ENCODE measurements at regions not wholly inside any gene's neighbourhood (a gene's known extent, or its start where the extent isn't known, plus 50 kb on each side); places are given as distances from the start of the nearest gene placed in this dataset.
"Not testable (repeated sequence)": the region's sequence is repeated elsewhere in the genome, so short reads cannot be mapped to it uniquely, and the experiment has no call there.

DNA sequence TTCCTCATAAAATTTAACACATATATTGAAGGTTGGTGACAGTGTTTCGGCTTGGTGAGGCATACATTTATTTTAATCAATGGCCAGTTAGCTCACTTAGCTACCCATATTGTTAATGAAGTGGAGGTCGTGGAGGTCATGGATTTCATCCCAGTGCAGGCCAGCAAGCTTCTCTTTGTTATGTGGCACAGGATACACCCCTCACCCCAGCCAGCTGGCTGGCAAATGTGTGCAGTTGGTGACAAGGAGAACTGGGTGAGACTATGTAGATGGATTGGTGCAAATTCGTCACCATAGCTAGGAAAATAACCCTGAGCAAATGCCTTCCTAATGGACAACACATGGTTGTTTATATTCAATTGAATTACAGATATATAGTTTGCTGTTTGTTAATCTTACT lies 50.5 kb upstream of the FOXP2 start:
- no peak for DNase-seq

DNA sequence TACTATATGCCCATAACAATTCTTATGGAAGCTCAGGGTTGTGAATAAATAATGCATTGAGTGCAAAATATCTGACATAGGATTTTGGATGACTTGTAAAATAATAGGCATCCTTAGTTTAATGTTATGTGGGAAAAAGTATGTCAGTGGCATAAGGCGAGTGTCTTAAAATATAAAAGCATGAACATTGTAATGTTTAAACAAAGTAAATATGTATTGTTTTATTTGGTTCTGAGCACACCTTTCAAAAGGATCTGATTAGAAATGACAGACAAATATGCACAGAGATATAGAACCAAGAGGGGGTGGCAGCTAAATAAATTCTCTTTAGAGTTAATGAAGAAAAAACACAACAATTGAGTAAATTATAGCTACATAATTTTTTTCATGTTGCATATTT lies 51.3 kb upstream of the FOXP2 start:
- no peak for DNase-seq

DNA sequence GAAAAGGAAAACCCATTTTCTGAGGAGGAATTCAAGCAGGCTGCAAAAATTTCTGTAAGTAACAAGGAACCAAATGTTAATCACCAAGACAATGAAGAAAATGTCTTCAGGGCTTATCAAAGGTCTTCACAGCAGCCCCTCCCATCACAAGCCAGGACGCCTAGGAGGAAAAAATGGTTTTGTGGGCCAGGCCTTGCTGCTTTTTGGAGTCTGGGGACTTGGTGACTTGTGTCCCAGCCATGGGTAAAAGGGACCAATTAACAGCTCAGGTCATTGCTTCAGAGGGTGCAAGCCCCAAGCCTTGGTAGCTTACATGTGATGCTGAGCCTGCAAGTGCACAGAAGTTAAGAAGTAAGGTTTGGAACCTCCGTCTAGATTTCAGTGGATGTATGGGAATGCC lies 55.7 kb upstream of the FOXP2 start:
- DNase-seq, result no peak

DNA sequence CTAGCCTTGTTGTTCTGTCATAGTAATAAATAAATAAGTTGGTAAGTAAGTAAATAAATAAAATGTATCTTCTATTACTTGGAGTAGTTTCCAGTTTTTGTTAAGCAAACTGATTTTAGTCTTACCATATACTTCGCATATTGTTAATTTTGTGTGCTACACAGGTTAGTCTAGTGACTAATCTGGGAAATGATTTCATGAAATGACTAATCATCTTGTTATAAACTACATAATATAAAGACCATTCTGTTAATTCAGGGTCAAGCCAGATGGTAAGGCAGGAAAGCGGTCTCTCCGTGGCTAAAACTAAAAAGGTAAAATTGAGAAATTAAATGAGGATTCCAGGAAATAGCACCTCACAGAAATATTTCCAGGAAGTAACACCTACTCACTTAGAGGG lies 58.5 kb upstream of the FOXP2 start:
- DNase-seq, result no peak

DNA sequence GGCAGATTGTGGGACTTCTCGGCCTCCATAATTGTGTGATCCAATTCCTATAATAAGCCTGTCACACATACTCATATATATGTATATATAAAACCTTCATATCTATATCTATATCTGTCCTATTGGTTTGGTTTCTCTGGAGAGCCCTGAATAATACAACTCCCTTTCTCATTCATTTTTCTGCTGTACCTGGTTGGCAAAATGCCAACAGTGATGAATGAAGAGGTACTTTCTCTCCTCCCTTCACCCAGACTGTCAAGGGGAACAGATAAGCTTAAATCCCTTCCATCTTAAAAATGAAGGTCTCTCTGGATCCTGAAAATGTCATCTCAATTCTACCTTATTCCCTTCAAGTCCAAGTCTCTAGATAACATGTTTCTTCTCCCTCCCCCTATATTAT lies 60.3 kb upstream of the FOXP2 start:
- no peak for DNase-seq

DNA sequence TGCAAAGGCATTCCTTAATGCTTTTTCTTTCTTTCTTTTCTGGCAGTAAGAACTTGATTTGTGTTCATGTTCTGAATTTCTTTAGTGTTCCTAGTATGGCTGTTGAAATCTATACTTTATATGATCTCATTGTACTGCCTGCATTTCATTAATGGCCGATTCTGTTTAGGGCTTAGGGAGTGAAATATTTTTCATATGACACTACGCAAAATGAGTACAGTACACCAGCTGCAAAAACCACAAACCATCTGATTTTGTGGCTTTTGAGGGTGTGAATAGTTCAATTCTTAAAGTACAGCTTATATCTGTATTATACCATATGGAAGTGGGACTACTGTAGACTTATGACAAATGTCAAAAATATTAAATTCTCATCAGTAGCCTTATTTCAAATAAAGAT lies 69.1 kb upstream of the FOXP2 start:
- no peak for DNase-seq

DNA sequence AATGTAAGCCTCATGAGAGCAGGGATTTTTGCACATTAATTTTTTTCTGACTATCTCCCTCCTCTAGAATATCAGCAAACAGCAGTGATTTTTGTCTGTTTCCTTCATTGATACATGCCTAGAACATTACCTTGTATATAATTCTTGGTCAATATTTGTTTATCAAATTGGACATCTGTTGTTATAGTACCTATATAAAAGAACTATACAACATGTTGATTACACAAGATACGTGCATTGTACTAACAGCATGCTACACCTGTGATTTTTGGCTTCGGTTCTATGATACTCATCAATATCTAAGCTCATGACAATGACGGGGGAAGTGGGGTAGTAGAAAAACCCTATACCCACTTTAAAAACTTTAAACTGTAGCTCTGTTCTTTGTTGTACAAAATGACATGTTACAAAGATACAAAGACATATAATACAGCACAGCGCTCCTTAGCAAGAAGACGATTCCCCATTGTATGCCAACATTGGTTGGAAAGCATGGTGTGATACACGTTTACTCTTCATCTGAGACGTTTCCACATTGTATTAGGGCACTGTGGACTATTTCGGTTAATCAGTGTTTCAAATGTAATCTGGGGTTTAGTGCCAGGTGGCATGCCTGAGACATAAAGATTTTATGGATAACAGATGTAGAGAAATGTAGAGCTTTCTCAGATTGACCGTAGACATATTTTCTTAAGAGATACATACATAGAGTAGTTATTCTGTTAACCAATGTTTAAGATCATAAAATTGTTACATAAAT lies 70.5 kb upstream of the FOXP2 start:
- DNase-seq, result no peak

DNA sequence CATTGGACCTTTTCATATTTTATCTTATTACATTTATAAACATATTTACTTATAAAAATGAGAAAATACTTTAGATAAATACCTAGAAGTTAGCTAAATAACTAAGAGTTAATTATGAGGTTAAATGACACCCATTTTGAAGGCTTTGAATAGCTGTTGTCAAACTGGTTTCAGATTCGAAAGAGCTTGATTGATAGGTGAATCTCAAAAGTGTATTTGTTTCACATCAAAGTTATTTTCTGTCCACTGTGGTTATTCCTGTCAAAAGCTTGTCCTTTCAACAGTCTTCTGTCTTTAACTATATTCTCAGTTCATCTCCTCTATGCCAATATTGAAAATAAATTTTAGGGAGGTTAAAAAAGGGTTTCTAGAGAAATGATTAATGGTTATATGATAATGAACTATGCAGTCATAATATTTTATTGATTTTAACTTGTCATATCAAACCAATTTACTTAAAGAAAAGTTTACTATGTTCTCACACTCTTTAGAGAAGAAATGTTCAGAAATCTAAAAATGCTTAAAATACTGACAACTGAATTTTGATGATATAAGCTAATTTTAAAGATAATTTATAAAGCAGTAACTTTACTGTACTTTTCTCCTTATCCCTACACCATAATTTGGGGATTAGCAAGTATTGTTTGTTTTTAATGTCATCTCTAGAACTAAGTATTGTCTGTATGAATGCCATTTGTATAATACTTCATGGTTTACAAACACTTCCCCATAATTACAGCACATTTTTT lies 72.0 kb upstream of the FOXP2 start:
- DNase-seq, result no peak

DNA sequence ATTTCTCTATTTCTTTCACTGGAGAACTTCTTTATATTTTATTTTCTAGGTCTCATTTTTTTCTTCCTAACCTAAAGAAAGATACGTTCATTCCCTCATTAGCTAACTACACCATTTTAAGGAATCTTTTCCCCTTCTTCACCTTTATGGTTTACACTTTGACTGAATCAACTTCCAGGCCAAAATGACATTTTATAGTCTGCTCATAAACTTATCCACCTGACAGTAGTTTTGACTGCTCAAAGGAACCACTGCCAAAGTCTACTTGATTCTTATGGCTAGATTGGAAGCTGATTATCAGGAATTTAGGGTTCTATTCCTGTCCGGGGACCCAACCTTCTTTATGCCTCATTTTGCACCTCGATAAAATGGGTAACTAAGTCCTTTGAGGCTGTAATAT lies 73.0 kb upstream of the FOXP2 start:
- no peak for DNase-seq

DNA sequence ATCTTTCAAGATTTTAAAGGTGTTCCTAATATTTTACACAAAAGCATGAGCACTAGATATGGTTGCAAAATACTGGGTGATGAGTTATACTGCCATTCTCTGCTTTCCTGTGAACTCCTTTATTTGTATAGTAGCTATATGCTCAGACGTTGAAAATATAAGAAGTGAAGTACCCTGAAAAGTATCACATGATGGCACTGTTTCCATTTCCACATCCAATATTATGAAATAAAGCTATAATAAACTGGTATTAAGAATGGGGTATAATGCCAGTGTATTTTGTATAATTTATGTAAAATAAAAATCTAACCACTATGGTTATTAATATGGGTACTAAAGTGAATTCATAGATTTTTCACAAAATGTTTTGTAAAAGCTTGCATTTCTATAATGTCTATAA lies 79.6 kb upstream of the FOXP2 start:
- DNase-seq, result no peak

DNA sequence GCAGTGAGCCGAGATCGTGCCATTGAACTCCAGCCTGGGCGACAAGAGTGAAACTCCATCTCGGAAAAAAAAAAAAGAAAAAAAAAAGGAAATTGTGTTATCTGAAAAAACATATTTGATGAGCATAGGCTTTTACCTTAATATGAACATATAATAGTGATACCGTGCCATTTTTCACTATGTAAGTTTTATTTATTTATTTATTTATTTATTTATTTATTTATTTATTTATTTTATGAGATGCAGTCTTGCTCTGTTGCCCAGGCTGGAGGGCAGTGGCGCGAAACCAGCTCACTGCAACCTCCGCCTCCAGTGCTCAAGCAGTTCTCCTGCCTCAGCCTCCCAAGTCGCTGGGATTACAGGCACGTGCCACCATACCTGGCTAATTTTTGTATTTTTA lies 85.2 kb upstream of the FOXP2 start:
- DNase-seq, result not testable (repeated sequence)

DNA sequence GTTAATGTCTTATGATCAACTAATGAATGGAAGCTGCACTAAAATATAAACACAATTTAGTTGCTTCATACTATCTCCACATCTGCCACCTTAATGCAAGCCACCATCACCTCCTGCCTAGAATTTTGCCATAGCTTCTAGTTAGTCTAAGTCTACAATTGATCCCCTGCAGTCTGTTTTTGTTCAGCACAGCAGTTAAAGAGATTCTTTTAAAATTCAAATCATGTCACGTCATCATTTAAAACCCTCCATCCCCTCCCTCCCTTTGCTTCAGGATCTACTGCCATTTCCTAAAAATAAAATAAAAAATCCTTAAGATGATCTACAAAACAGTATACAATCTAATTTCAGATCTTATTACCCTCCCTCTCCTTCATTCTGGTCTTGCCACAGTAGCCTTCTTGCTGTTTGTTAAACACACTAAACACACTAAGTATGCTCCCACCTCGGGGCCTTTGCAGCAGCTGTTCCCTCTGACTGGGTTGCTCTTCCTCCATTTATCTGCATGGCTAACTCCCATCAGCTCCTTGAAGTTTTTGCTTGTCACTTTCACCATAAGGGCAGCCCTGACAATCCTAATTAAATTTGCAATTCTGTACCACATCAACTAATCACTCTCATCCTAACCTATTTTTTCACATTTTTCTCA lies 97.0 kb upstream of the FOXP2 start:
- DNase-seq, result no peak

DNA sequence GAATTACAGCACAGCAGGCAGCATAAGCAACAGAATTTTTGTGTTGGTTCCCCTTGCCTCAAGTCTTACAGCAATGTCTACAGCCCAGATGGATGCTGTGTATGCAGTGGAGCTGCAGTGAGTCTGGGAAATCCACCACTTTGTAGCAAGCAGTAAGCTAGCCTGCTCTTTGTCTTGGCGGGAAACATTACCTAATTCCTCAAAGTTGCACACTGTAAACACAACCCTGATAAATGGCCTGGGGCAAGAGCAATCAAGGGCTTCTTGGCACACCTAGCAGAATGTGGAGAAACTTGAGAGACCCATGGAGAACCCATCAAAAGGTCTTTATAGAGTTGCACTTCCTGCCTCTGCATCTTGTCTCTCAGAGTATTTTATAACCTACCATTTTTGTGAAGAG lies 102.0 kb upstream of the FOXP2 start:
- DNase-seq, result peak; percentile 71

DNA sequence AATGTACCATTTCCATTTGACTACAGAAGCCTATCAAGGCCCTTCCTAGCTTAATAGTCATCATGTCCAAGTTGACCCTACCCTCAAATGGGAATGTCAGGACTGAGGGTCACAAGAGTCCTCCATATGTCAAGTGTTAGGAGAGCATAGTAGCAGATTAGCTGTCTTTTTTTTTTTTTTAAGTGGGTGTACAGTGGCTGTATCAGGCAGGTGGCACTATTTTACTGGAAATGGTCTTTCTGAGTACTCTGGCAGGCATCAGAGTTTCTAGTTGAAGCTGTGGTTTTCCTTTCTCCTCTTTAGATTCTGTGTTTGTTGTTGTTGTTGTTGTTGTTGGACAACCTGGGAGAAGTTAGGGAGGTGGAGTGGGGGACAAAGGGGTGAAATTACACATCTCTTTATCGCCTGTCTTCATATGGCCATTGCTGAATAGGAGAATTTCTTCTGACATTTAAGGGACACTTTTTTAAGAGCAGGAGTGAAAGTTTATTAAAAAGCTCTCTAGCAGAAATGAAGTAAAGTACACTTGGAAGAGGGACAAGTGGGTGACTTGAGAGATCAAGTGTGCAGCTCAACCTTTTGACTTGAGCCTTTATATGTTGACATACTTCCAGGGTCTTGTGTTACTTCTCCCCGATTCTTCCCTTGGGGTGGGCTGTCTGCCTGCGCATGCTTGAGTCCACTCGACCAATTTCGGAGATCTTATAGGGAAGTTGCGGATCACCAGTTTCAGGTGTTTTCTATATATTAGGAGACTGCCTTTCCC lies 104.1 kb upstream of the FOXP2 start:
- no peak for DNase-seq

DNA sequence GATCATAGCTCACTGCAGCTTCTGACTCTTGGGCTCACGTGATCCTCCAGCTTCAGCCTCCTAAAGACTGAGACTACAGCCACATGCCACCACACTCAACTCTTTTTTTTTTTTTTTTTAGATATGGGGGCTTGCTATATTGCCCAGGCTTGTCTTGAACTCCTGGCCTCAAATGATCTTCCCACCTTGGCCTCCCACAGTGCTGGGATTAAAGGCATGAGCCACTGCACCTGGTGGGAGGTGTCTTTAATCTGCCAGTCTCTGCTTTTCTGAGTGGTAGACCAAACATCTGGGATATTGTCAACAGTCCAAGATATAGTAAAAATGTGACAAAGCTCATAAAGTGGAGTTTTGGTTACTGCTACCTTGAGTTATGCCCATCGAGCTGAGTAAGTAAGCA lies 104.9 kb upstream of the FOXP2 start:
- DNase-seq, result no peak

DNA sequence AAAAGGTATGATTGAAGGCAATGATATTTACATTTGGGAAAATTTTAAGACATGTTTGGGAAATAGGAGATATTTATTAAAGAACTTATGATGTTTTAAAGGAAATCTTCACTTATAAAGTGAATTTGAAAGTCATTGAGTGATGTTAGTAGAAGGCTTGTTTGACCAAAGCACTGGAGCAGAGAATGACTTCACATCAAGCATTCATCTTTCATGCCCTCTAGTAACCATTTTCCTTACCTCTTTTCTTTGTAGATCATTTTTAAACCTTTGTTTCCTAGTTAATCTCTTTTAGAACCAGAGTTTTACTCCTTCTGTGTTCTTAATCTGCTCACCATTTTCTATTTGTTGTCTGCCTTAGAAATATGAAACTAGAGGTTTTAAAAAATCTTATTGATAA lies 111.3 kb upstream of the FOXP2 start:
- DNase-seq, result no peak

DNA sequence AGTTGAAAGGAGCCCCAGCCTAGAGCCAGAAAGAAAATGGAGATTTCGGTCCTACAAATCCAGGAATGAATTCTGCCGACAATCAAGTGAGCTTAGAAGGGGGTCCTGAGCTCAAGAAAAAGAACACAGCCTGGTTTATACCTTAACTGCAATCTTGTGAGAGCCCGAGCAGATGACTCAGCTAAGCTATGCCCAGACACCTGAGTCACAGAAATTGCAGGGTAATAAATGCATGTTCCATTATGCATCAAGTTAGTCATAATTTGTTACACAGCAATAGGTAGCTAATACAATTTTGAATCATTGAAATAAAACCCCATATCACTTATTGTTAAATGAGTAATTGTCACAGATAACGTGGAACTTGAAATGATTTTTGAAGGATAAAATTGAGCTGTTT lies 111.8 kb upstream of the FOXP2 start:
- peak; percentile 60 for DNase-seq

DNA sequence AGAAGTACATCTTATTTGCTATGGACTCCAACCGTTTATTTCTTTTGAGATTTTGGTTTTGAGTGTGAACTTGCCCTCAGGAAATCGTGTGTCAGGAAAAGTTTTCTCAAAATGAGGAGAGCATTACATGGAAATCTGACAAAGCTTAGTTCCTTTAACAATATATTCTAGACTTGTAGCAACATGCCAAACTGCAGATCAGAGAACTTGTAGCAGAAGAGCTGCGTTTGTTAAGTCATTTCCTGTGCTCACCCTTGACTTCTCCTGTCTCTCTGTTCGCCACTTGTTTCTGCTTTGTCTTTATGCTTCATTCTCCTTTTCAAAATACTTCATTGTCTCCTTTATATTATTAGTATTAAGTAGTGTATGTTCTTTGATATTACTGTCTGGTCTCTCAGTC lies 116.6 kb upstream of the FOXP2 start:
- no peak for DNase-seq

DNA sequence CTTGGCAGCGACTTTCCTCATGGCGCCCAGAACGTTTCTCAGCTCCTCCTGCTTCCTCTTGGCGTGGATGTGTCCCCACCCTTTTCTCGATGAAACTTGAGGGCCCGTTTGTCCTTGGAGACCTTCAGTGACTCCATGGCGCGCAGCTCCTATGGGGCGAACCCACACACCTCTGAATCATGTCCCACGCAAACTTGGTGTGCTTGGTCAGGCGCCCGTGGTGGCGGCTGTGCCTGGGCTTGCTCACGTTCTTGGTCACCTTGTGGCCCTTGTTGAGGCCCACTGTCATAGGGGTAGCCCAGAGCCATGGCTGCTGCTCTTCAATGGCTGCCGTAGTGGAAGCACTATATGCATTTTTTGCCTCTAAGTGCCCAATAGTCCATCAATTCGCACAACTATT lies 117.5 kb upstream of the FOXP2 start:
- DNase-seq, result no peak

DNA sequence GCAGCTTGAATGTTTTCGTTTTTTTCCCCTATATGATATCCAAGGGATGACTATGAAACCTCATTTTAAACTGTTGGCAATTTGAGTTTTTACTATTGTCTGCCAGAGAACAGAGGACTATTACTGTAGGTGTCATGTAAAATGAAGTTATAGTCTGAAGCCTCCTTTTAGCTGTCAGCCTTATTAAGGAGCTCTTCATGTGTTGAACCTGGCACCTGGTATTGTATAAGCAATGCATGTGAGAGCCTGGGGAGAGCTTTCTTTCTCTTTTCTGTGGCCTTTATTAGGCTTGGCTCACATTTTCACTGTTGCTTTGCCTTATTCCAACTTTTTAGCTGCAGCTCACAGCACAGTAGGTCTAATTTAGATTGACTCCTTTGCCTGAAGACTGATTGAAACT lies 119.1 kb upstream of the FOXP2 start:
- no peak for DNase-seq

DNA sequence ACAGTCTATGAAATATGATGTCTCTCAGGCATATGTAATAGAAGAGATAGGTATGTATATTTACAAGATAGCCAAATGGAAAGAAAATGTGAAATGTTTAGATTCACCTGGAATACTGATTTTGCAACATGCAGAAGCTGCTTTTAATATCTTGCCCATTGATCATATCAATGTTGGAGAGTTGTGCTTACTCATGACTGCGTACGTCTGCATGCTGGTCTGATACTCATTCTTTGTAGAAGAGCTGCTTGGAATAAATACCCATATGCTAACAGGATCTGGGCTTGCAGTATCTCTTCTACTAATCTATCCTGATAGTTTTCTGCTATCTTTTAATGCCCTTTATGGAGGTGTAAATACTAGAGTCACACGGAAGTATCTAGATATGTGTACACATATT lies 120.6 kb upstream of the FOXP2 start:
- DNase-seq, result no peak

DNA sequence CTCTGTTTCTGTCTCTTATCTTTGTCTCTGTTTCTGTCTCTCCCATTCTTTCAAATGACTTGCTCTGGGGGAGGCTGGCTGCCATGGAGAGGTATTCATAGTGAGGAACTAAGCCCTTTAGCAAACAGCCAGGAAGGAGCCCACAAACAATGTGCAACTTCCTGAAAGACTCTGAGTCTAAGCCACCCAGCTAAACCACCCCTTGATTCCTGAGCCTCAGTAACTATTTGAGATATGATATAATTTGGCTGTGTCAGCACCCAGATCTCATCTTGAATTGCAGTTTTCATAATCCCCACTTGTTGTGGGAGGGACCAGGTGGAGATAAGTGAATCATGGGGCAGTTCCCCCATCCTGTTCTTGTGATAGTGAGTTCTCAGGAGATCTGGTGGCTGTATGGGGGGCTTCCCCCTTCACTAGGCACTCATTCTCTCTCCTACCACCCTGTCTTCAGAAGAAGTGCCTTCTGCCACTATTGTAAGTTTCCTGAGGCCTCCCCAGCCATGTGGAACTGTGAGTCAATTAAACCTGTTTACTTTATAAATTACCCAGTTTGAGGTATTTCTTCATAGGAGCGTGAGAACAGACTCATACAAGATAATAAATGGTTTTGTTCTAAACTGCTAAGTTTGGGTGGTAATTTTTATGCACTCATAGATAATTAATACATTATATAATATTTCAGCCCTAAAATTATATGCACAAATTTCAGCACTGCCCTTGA lies 121.2 kb upstream of the FOXP2 start:
- no peak for DNase-seq

DNA sequence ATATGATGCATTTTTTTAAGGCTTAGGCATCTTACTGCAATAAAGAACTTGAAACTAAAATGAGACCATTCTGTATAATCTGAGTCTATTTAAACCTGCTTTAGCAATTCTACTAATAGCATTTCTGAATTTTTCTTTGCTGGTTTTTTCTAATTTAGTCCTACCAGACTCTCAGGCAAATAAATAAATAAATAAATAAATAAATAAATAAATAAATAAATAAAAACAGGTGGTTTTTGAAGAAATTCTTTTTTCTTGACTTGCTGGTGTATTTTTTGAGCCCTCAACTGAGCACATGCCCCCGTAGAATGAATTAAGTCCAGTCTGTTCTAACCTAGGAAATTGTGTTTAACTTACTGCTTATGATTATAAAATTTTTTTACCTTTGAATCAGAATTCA lies 134.7 kb upstream of the FOXP2 start:
- no peak for DNase-seq

All from islet precursor cell (in vitro differentiated cells).